DOHH2 (cell line): ENCODE measurements at regions not wholly inside any gene's neighbourhood (a gene's known extent, or its start where the extent isn't known, plus 50 kb on each side); places are given as distances from the start of the nearest gene placed in this dataset.

ENCODE experiments used
- EZH2phosphoT487 ChIP-seq: fragments of 200-600 bp; sonication (generic); IDR thresholded peaks from 2 replicates; pipeline ENCODE4 v1.6.1; 2017; ENCODE audit warnings: borderline replicate concordance, mild to moderate bottlenecking, antibody characterized with exemption, low read length, moderate library complexity, mixed read lengths
- TF ChIP-seq, protein P1 (sequence below): fragments of 200-600 bp; sonication (generic); IDR thresholded peaks from one replicate; pipeline ENCODE4 v1.5.1; 2014; ENCODE audit warnings: antibody characterized with exemption, mild to moderate bottlenecking, low read depth, low read length; ENCODE audit not compliant: poor library complexity, severe bottlenecking

DNA sequence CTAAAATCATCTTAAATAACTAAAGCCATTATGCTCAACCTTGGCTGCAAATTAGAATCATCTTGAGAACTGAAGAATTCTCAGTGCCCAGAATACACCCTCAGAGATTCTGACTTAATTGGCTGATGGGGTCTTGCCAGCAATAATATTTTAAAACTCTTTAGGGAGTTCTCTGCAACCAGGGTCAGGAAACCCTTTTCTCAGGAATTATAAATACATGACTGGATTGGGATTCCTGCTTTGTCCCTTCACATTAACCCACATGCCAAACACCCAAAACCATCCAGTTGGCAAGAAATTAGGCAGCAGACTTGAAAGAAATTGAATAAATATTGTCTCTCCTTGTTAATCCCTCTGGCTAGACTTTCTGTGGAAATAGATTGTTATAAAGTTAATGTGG lies 482.3 kb upstream of the NECTIN3 start:
- TF ChIP-seq, protein P1, sequence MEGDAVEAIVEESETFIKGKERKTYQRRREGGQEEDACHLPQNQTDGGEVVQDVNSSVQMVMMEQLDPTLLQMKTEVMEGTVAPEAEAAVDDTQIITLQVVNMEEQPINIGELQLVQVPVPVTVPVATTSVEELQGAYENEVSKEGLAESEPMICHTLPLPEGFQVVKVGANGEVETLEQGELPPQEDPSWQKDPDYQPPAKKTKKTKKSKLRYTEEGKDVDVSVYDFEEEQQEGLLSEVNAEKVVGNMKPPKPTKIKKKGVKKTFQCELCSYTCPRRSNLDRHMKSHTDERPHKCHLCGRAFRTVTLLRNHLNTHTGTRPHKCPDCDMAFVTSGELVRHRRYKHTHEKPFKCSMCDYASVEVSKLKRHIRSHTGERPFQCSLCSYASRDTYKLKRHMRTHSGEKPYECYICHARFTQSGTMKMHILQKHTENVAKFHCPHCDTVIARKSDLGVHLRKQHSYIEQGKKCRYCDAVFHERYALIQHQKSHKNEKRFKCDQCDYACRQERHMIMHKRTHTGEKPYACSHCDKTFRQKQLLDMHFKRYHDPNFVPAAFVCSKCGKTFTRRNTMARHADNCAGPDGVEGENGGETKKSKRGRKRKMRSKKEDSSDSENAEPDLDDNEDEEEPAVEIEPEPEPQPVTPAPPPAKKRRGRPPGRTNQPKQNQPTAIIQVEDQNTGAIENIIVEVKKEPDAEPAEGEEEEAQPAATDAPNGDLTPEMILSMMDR, result no peak
- no peak for TF ChIP-seq EZH2phosphoT487
